Endodermal cell (in vitro differentiated cells): ENCODE measurements at regions not wholly inside any gene's neighbourhood (a gene's known extent, or its start where the extent isn't known, plus 50 kb on each side); places are given as distances from the start of the nearest gene placed in this dataset.

Experiments used
- DNase-seq: peaks from one replicate; pipeline ENCODE4 v3.0.0-alpha.2; 2017
- H3K27ac ChIP-seq: 2 replicates; pipeline ENCODE4 v1.5.1; 2013; ENCODE audit warnings: mild to moderate bottlenecking, low read depth, low read length, moderate library complexity
- H3K27me3 ChIP-seq: 2 replicates; pipeline ENCODE4 v1.6.1; 2013; ENCODE audit warnings: mild to moderate bottlenecking, low read length, moderate library complexity; ENCODE audit not compliant: insufficient read depth, control insufficient read depth, poor library complexity, severe bottlenecking
- H3K36me3 ChIP-seq: 2 replicates; pipeline ENCODE4 v1.7.0; 2013; ENCODE audit warnings: mild to moderate bottlenecking, low read length, moderate library complexity; ENCODE audit not compliant: control insufficient read depth, insufficient read depth
- H3K4me1 ChIP-seq: one replicate; pipeline ENCODE4 v1.7.0; 2013; ENCODE audit warnings: low read length; ENCODE audit not compliant: control insufficient read depth, insufficient read depth
- H3K4me3 ChIP-seq: 2 replicates; pipeline ENCODE4 v1.5.1; 2013; ENCODE audit warnings: mild to moderate bottlenecking, low read length, moderate library complexity
- H3K9ac ChIP-seq: 2 replicates; pipeline ENCODE4 v1.6.1; 2013; ENCODE audit warnings: mild to moderate bottlenecking, low read length, moderate library complexity; ENCODE audit not compliant: poor library complexity, severe bottlenecking; ENCODE audit errors: extremely low read depth
- H3K9me3 ChIP-seq: 2 replicates; pipeline ENCODE4 v1.6.1; 2013; ENCODE audit warnings: mild to moderate bottlenecking, low read length, moderate library complexity; ENCODE audit not compliant: control insufficient read depth
- H3K27ac Mint-ChIP-seq: 2 replicates; pipeline ENCODE4 v1.8.0; 2020; ENCODE audit warnings: mixed read lengths
- H3K27me3 Mint-ChIP-seq: 2 replicates; pipeline ENCODE4 v1.8.0; 2021; ENCODE audit warnings: mild to moderate bottlenecking, mixed read lengths; ENCODE audit not compliant: insufficient read depth
- H3K36me3 Mint-ChIP-seq: 2 replicates; pipeline ENCODE4 v1.8.0; 2020; ENCODE audit warnings: low read depth, mixed read lengths
- H3K4me1 Mint-ChIP-seq: 2 replicates; pipeline ENCODE4 v1.8.0; 2020; ENCODE audit warnings: mixed read lengths
- H3K4me3 Mint-ChIP-seq: 2 replicates; pipeline ENCODE4 v1.8.0; 2020; ENCODE audit warnings: mild to moderate bottlenecking, moderate library complexity, mixed read lengths
- H3K9me3 Mint-ChIP-seq: 2 replicates; pipeline ENCODE4 v1.8.0; 2020; ENCODE audit warnings: mild to moderate bottlenecking, mixed read lengths
- WGBS, 2 experiments: methylation state at CpG; one replicate each; pipeline versions ENCODE4 v1.1.5 to v1.1.7; 2013; ENCODE audit warnings: missing lambda C conversion rate in 2 of 2, mixed read lengths in 1 of 2; ENCODE audit not compliant: insufficient coverage in 1 of 2, insufficient read length in 1 of 2; 5-methylcytosine and 5-hydroxymethylcytosine counted together
- TF ChIP-seq, protein P1 (sequence below): fragments of 200-600 bp; sonication (generic); conservative IDR thresholded peaks from 2 replicates; pipeline ENCODE4 v1.5.0; 2021; ENCODE audit warnings: antibody characterized with exemption, mild to moderate bottlenecking

DNA sequence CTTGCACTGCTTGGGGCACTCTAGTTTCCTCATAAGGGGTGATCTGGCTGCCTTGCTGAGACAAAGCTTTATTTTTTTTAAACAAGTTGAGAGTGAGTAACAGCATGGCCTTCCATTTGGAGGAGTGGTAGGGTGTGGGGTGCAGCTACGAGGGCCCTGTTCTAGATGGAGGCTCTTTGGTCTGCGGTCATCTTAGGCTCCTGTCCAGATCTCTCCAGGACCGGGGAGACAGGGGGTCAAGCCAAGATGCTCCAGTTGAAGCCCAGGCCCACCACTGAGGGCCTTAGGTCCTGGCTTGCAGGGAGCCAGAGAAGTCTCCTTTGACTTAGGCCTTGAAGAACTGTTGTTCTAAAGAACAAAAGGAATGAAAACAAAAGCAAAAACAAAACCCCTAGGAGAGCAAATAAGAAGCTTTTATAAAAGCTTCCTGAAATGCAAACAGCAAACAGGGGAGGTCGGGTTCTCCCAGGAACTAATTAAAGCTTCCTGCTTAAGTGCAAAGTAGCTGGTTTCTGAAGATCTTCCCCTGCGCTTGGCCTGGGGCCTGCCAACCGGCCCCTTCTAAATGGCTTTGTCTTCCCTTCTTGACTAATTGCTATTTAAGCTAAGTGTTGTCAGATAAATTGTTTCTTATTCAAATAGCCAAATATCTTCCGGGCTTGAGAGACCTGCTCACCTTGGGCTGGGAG is 259.2 kb downstream of the GLRX3 start:
- WGBS, 2 experiments, result 55 to 70% methylated on average over 4 to 7 of the region's 7 CpGs
- Histone ChIP-seq H3K4me1 (no peaks in the 10 kb centered on the region), H3K9me3 (peaks cover 42% of the 10 kb centered on the region), H3K27me3 (no peaks in the 10 kb centered on the region), H3K27ac (no peak overlapping the region), H3K36me3 (no peaks in the 10 kb centered on the region), H3K4me3 (peak overlapping the region; percentile 60), H3K9ac (no peak overlapping the region)
- Mint-ChIP-seq H3K4me1 (no peaks in the 10 kb centered on the region), H3K36me3 (peaks cover 2% of the 10 kb centered on the region), H3K4me3 (no peak overlapping the region), H3K27ac (no peak overlapping the region), H3K9me3 (peaks cover 77% of the 10 kb centered on the region), H3K27me3 (peaks cover 7% of the 10 kb centered on the region)
- TF ChIP-seq, protein P1, sequence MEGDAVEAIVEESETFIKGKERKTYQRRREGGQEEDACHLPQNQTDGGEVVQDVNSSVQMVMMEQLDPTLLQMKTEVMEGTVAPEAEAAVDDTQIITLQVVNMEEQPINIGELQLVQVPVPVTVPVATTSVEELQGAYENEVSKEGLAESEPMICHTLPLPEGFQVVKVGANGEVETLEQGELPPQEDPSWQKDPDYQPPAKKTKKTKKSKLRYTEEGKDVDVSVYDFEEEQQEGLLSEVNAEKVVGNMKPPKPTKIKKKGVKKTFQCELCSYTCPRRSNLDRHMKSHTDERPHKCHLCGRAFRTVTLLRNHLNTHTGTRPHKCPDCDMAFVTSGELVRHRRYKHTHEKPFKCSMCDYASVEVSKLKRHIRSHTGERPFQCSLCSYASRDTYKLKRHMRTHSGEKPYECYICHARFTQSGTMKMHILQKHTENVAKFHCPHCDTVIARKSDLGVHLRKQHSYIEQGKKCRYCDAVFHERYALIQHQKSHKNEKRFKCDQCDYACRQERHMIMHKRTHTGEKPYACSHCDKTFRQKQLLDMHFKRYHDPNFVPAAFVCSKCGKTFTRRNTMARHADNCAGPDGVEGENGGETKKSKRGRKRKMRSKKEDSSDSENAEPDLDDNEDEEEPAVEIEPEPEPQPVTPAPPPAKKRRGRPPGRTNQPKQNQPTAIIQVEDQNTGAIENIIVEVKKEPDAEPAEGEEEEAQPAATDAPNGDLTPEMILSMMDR, result no peak
- peak; percentile 52 for DNase-seq

DNA sequence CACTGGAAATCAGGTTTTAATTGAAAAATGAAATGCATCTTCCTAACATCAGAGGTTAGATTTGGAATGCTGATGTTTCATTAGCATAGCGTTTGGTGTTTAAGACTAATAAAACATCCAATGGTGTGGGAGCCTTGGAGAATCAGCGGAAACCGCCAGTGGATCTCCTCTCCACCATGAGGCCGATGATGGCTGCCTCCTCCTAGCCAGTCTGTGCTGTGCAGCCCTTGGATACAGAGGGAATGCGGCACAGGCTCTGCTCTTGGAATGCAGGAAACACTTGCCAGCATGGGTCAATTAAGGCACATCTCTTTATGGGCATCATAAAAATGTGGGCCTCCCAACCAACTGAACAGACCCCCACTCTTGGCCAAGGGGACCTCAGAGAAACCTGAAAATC is 259.9 kb downstream of the GLRX3 start:
- H3K36me3 ChIP-seq, result no peaks in the 10 kb centered on the region
- Mint-ChIP-seq H3K27me3 (peaks cover 7% of the 10 kb centered on the region), H3K36me3 (peaks cover 2% of the 10 kb centered on the region), H3K27ac (no peak overlapping the region), H3K4me3 (no peak overlapping the region), H3K9me3 (peaks cover 75% of the 10 kb centered on the region), H3K4me1 (peaks cover 3% of the 10 kb centered on the region)
- peaks cover 42% of the 10 kb centered on the region for H3K9me3 ChIP-seq
- WGBS, 2 experiments, result 90 to 100% methylated on average over 2 to 5 of the region's 5 CpGs
- H3K27me3 ChIP-seq, result no peaks in the 10 kb centered on the region
- peak; percentile 24 for DNase-seq
- peak overlapping the region; percentile 60 for H3K4me3 ChIP-seq
- no peak overlapping the region for H3K9ac ChIP-seq
- no peaks in the 10 kb centered on the region for H3K4me1 ChIP-seq
- TF ChIP-seq, protein P1, result no peak
- no peak overlapping the region for H3K27ac ChIP-seq

DNA sequence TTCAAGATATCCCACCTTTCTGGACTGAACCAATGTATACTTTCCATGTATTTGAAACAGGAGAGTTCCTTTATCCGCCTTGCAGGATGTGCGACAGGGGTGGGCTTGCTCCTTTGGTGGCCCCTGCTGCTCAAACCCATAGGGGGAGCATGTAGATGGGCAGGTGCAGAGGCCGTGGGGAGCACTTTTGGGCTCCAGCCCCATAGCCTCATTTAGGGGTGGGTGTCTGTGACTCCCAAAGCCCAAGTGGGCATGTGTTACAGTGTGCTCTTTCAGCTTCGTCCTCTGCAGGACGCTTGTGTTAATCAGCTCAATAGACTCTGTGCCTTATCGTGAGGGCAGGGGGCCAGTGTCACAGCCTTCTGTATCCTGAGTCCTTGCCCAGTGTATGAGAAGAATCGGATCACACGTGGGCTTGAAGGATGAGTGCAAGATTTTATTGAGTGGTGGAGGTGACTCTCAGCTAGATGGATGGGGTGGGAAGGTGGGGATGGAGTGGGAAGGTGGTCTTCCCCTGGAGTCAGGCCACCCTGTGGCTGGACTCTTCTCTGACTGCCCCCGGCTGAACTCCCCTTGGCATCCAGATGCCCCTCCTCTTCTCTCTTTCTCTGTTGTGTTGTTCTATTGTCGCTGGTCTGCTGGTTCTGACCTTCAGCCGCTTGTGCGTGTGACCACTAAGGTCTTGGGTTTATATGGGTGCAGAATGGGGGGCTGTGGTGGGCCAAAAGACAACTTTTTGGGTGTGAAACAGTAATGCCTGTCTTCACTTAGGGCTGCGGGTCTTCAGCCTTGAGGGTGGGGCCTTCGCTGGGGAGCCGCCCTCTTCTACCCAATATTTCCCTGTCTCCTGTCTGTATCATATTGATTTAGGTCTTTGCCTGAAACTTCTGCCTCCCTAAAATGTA is 262.2 kb downstream of the GLRX3 start:
- Histone ChIP-seq H3K36me3 (no peaks in the 10 kb centered on the region), H3K27ac (no peak overlapping the region), H3K4me1 (no peaks in the 10 kb centered on the region), H3K9me3 (peaks cover 39% of the 10 kb centered on the region), H3K4me3 (no peak overlapping the region), H3K27me3 (no peaks in the 10 kb centered on the region), H3K9ac (no peak overlapping the region)
- WGBS, 2 experiments, result 89 to 100% methylated on average over 3 to 15 of the region's 15 CpGs
- Mint-ChIP-seq H3K36me3 (peaks cover 2% of the 10 kb centered on the region), H3K4me1 (peaks cover 4% of the 10 kb centered on the region), H3K27me3 (peaks cover 2% of the 10 kb centered on the region), H3K4me3 (no peak overlapping the region), H3K27ac (no peak overlapping the region), H3K9me3 (peaks cover 55% of the 10 kb centered on the region)
- TF ChIP-seq, protein P1, result no peak
- peak; percentile 9 for DNase-seq
